MM.1S (cell line): ENCODE measurements at regions not wholly inside any gene's neighbourhood (a gene's known extent, or its start where the extent isn't known, plus 50 kb on each side); places are given as distances from the start of the nearest gene placed in this dataset.

Experiments
- CTCF ChIP-seq: fragments of 300-600 bp; sonication (generic); IDR thresholded peaks from 2 replicates; pipeline ENCODE4 v1.5.1; 2016; ENCODE audit warnings: antibody characterized with exemption, low read length, mixed read lengths
- EZH2 ChIP-seq: fragments of 300-600 bp; sonication (generic); optimal IDR thresholded peaks from 2 replicates; pipeline ENCODE3; 2017; ENCODE audit warnings: low read depth, mild to moderate bottlenecking, antibody characterized with exemption, low read length, mixed read lengths
- EZH2phosphoT487 ChIP-seq: fragments of 300-600 bp; sonication (generic); IDR thresholded peaks from 2 replicates; pipeline ENCODE4 v1.6.1; 2018; ENCODE audit warnings: antibody characterized with exemption, low read length

- TF ChIP-seq CTCF (no peak), EZH2 (no peak), EZH2phosphoT487 (no peak)
Observed at GRCh38 chr14:71489742-71490141, 442.5 kb upstream of the RGS6 start.
